Activated naive CD4-positive, alpha-beta T cell treated with anti-CD3 and anti-CD28 coated beads, Interleukin-2, amount 50 U/mL, for 24 hours (primary cell): ENCODE measurements at regions not wholly inside any gene's neighbourhood (a gene's known extent, or its start where the extent isn't known, plus 50 kb on each side); places are given as distances from the start of the nearest gene placed in this dataset.
"Not testable (repeated sequence)": the region's sequence is repeated elsewhere in the genome, so short reads cannot be mapped to it uniquely, and the experiment has no call there.

Experiments
- H3K27ac Mint-ChIP-seq: one replicate; pipeline ENCODE4 v1.8.0; 2021; ENCODE audit warnings: mild to moderate bottlenecking, mixed read lengths
- H3K27me3 Mint-ChIP-seq: one replicate; pipeline ENCODE4 v1.8.0; 2021; ENCODE audit warnings: mixed read lengths
- H3K36me3 Mint-ChIP-seq: one replicate; pipeline ENCODE4 v1.8.0; 2021; ENCODE audit warnings: mixed read lengths
- H3K4me1 Mint-ChIP-seq: one replicate; pipeline ENCODE4 v1.8.0; 2021; ENCODE audit warnings: mixed read lengths
- H3K4me3 Mint-ChIP-seq: one replicate; pipeline ENCODE4 v1.8.0; 2021; ENCODE audit warnings: mild to moderate bottlenecking, mixed read lengths
- H3K9me3 Mint-ChIP-seq: one replicate; pipeline ENCODE4 v1.8.0; 2021; ENCODE audit warnings: mixed read lengths

- H3K4me3 Mint-ChIP-seq: no peak overlapping the region
- H3K27me3 Mint-ChIP-seq: peaks cover 4% of the 10 kb centered on the region
- H3K4me1 Mint-ChIP-seq: no peaks in the 10 kb centered on the region
- H3K36me3 Mint-ChIP-seq: no peaks in the 10 kb centered on the region
- no peak overlapping the region for H3K27ac Mint-ChIP-seq
- H3K9me3 Mint-ChIP-seq: no peaks in the 10 kb centered on the region
These were observed 897.4 kb upstream of the CITED2 start for GRCh38 chr6:140271759-140272377.

GRCh38 chr6:140269591-140270165, 895.2 kb upstream of the CITED2 start:
- no peak overlapping the region for H3K27ac Mint-ChIP-seq
- H3K9me3 Mint-ChIP-seq: no peaks in the 10 kb centered on the region
- peaks cover 2% of the 10 kb centered on the region for H3K27me3 Mint-ChIP-seq
- no peaks in the 10 kb centered on the region for H3K4me1 Mint-ChIP-seq
- H3K4me3 Mint-ChIP-seq: no peak overlapping the region
- no peaks in the 10 kb centered on the region for H3K36me3 Mint-ChIP-seq

- H3K4me3 Mint-ChIP-seq: no peak overlapping the region
- H3K9me3 Mint-ChIP-seq: no peaks in the 10 kb centered on the region
- H3K36me3 Mint-ChIP-seq: no peaks in the 10 kb centered on the region
- no peak overlapping the region for H3K27ac Mint-ChIP-seq
- H3K4me1 Mint-ChIP-seq: no peaks in the 10 kb centered on the region
- H3K27me3 Mint-ChIP-seq: peaks cover 3% of the 10 kb centered on the region
These were observed 890.0 kb upstream of the CITED2 start for GRCh38 chr6:140264431-140264830.

- not testable (repeated sequence) for H3K27ac Mint-ChIP-seq, H3K4me1 Mint-ChIP-seq, H3K9me3 Mint-ChIP-seq, H3K4me3 Mint-ChIP-seq, H3K36me3 Mint-ChIP-seq, H3K27me3 Mint-ChIP-seq
These were observed 883.9 kb upstream of the CITED2 start for GRCh38 chr6:140258302-140258701.

GRCh38 chr6:140256248-140256647, 881.8 kb upstream of the CITED2 start:
- no peak overlapping the region for H3K4me3 Mint-ChIP-seq
- no peaks in the 10 kb centered on the region for H3K36me3 Mint-ChIP-seq
- H3K4me1 Mint-ChIP-seq: no peaks in the 10 kb centered on the region

GRCh38 chr6:140253096-140253495, 878.6 kb upstream of the CITED2 start:
- H3K36me3 Mint-ChIP-seq: no peaks in the 10 kb centered on the region
- H3K4me1 Mint-ChIP-seq: no peaks in the 10 kb centered on the region
- no peaks in the 10 kb centered on the region for H3K9me3 Mint-ChIP-seq
- H3K27ac Mint-ChIP-seq: no peak overlapping the region
- peaks cover 1% of the 10 kb centered on the region for H3K27me3 Mint-ChIP-seq
- no peak overlapping the region for H3K4me3 Mint-ChIP-seq

More at GRCh38 chr6:140256248-140256647, 881.8 kb upstream of the CITED2 start:
- Mint-ChIP-seq H3K27me3 (peaks cover 1% of the 10 kb centered on the region), H3K27ac (no peak overlapping the region), H3K9me3 (no peaks in the 10 kb centered on the region)

- Mint-ChIP-seq H3K4me3 (no peak overlapping the region), H3K27ac (no peak overlapping the region), H3K27me3 (peaks cover 2% of the 10 kb centered on the region), H3K9me3 (no peaks in the 10 kb centered on the region), H3K36me3 (no peaks in the 10 kb centered on the region), H3K4me1 (no peaks in the 10 kb centered on the region)
These were observed 877.7 kb upstream of the CITED2 start for GRCh38 chr6:140252099-140252498.

GRCh38 chr6:140245296-140246040, 871.0 kb upstream of the CITED2 start:
- H3K4me1 Mint-ChIP-seq: no peaks in the 10 kb centered on the region
- H3K36me3 Mint-ChIP-seq: no peaks in the 10 kb centered on the region
- no peaks in the 10 kb centered on the region for H3K9me3 Mint-ChIP-seq
- H3K27ac Mint-ChIP-seq: no peak overlapping the region
- H3K27me3 Mint-ChIP-seq: peaks cover 2% of the 10 kb centered on the region
- H3K4me3 Mint-ChIP-seq: no peak overlapping the region

GRCh38 chr6:140237251-140237650, 862.8 kb upstream of the CITED2 start:
- H3K9me3 Mint-ChIP-seq: peaks cover 7% of the 10 kb centered on the region
- no peaks in the 10 kb centered on the region for H3K27me3 Mint-ChIP-seq
- H3K4me1 Mint-ChIP-seq: no peaks in the 10 kb centered on the region
- H3K4me3 Mint-ChIP-seq: no peak overlapping the region
- no peak overlapping the region for H3K27ac Mint-ChIP-seq
- no peaks in the 10 kb centered on the region for H3K36me3 Mint-ChIP-seq

- Mint-ChIP-seq H3K27ac (no peak overlapping the region), H3K27me3 (no peaks in the 10 kb centered on the region), H3K9me3 (peaks cover 7% of the 10 kb centered on the region), H3K36me3 (no peaks in the 10 kb centered on the region), H3K4me1 (no peaks in the 10 kb centered on the region), H3K4me3 (no peak overlapping the region)
These were observed 862.3 kb upstream of the CITED2 start for GRCh38 chr6:140236732-140237131.

- Mint-ChIP-seq H3K4me1 (no peaks in the 10 kb centered on the region), H3K36me3 (no peaks in the 10 kb centered on the region), H3K27ac (no peak overlapping the region), H3K4me3 (no peak overlapping the region), H3K27me3 (peaks cover 5% of the 10 kb centered on the region), H3K9me3 (peaks cover 7% of the 10 kb centered on the region)
These were observed 855.8 kb upstream of the CITED2 start for GRCh38 chr6:140230282-140230681.

GRCh38 chr6:140228491-140228890, 854.0 kb upstream of the CITED2 start:
- Mint-ChIP-seq H3K4me1 (no peaks in the 10 kb centered on the region), H3K27me3 (peaks cover 7% of the 10 kb centered on the region), H3K36me3 (no peaks in the 10 kb centered on the region), H3K9me3 (peaks cover 7% of the 10 kb centered on the region), H3K4me3 (no peak overlapping the region), H3K27ac (no peak overlapping the region)

GRCh38 chr6:140226637-140227036, 852.2 kb upstream of the CITED2 start:
- Mint-ChIP-seq H3K4me3 (no peak overlapping the region), H3K27ac (no peak overlapping the region), H3K4me1 (no peaks in the 10 kb centered on the region), H3K27me3 (peaks cover 11% of the 10 kb centered on the region), H3K36me3 (no peaks in the 10 kb centered on the region), H3K9me3 (no peaks in the 10 kb centered on the region)

- Mint-ChIP-seq H3K9me3 (no peaks in the 10 kb centered on the region), H3K4me3 (no peak overlapping the region), H3K27ac (no peak overlapping the region), H3K27me3 (peaks cover 12% of the 10 kb centered on the region), H3K4me1 (no peaks in the 10 kb centered on the region), H3K36me3 (no peaks in the 10 kb centered on the region)
These were observed 851.4 kb upstream of the CITED2 start for GRCh38 chr6:140225701-140226436.

GRCh38 chr6:140217283-140217682, 842.8 kb upstream of the CITED2 start:
- Mint-ChIP-seq H3K4me1 (no peaks in the 10 kb centered on the region), H3K36me3 (no peaks in the 10 kb centered on the region), H3K9me3 (peaks cover 15% of the 10 kb centered on the region), H3K27ac (no peak overlapping the region), H3K4me3 (no peak overlapping the region), H3K27me3 (peaks cover 4% of the 10 kb centered on the region)

- H3K27ac Mint-ChIP-seq: no peak overlapping the region
- H3K9me3 Mint-ChIP-seq: no peaks in the 10 kb centered on the region
- no peaks in the 10 kb centered on the region for H3K27me3 Mint-ChIP-seq
- H3K4me1 Mint-ChIP-seq: no peaks in the 10 kb centered on the region
- H3K4me3 Mint-ChIP-seq: no peak overlapping the region
- no peaks in the 10 kb centered on the region for H3K36me3 Mint-ChIP-seq
These were observed 835.3 kb upstream of the CITED2 start for GRCh38 chr6:140209775-140210174.
